Left lung (tissue), 4 donors: ENCODE measurements at regions not wholly inside any gene's neighbourhood (a gene's known extent, or its start where the extent isn't known, plus 50 kb on each side); places are given as distances from the start of the nearest gene placed in this dataset.

ENCODE experiments used
- ATAC-seq: fragments of 200-7000 bp; cut with Tn5 transposase; one replicate; pipeline ENCODE4 v1.9.1; 2020; ENCODE audit warnings: moderate library complexity
- DNase-seq, 4 donors: peaks; one replicate each; pipeline ENCODE4 v3.0.0-alpha.2; 2013 to 2020
- H3K27ac ChIP-seq, 2 donors: fragments of 200-600 bp; sonication (generic) in 1 of 2; one replicate each; pipeline versions ENCODE4 v1.5.0 to v1.8.0; 2020 to 2021
- H3K27me3 ChIP-seq, 2 donors: fragments of 200-600 bp; sonication (generic) in 1 of 2; one replicate each; pipeline versions ENCODE4 v1.5.0 to v1.8.0; 2020 to 2021
- H3K36me3 ChIP-seq, 2 donors: fragments of 200-600 bp; sonication (generic) in 1 of 2; one replicate each; pipeline versions ENCODE4 v1.5.0 to v1.8.0; 2020 to 2021
- H3K4me1 ChIP-seq, 2 donors: fragments of 200-600 bp; one replicate each; pipeline ENCODE4 v1.8.0; 2021
- H3K4me3 ChIP-seq, 2 donors: fragments of 200-600 bp; sonication (generic) in 1 of 2; one replicate each; pipeline versions ENCODE4 v1.5.0 to v1.8.0; 2020 to 2021; ENCODE audit warnings: mild to moderate bottlenecking in 1 of 2
- H3K9me3 ChIP-seq, 2 donors: fragments of 200-600 bp; sonication (generic) in 1 of 2; one replicate each; pipeline versions ENCODE4 v1.5.0 to v1.8.0; 2020 to 2021
- intact Hi-C, 2 donors: fragments of 100-400 bp; cut with DNase I; formaldehyde crosslinking; loops; one replicate each; pipeline versions ENCODE4 v1.11.2 to v1.14.2; 2022
- TF ChIP-seq, protein P1 (sequence below), 2 donors: fragments of 200-600 bp; sonication (generic) in 1 of 2; IDR thresholded peaks; one replicate each; pipeline versions ENCODE4 v1.5.0 to v1.8.0; 2021; ENCODE audit warnings: antibody characterized with exemption in 2 of 2
- donor health status: DM: no; HTN: yes; CAD: no.
- donor health status: DM: no; HTN: no; CAD: no.

DNA sequence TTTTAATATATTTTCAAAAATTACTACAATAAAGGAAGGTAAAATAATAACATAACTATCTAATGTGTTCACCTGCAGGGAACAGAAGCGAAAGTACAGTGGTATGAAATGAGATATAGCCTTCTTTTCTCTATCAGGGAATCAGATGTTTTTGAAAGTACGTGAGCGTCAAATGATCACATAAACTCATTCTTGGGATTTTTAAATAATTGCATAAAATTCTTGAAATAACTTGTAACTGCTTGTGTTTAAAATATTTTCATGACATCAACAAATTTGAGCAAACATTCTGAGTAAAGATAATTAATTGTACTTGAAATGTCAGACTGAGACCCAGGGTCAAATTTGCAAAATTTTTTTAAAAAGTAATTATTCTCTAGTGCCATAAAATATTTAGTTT, 193.5 kb upstream of the NEIL3 start:
- Histone ChIP-seq H3K27me3 (no peaks in the 10 kb centered on the region), H3K4me1 (no peaks in the 10 kb centered on the region), H3K9me3 (peaks cover 0 to 12% of the 10 kb centered on the region in 2 donors), H3K36me3 (no peaks in the 10 kb centered on the region), H3K27ac (no peak overlapping the region), H3K4me3 (no peak overlapping the region)
- TF ChIP-seq, protein P1, sequence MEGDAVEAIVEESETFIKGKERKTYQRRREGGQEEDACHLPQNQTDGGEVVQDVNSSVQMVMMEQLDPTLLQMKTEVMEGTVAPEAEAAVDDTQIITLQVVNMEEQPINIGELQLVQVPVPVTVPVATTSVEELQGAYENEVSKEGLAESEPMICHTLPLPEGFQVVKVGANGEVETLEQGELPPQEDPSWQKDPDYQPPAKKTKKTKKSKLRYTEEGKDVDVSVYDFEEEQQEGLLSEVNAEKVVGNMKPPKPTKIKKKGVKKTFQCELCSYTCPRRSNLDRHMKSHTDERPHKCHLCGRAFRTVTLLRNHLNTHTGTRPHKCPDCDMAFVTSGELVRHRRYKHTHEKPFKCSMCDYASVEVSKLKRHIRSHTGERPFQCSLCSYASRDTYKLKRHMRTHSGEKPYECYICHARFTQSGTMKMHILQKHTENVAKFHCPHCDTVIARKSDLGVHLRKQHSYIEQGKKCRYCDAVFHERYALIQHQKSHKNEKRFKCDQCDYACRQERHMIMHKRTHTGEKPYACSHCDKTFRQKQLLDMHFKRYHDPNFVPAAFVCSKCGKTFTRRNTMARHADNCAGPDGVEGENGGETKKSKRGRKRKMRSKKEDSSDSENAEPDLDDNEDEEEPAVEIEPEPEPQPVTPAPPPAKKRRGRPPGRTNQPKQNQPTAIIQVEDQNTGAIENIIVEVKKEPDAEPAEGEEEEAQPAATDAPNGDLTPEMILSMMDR (IDR thresholded peaks at IDR 0.05) = no peak
- DNase-seq = no peak
- intact Hi-C loops = no loop called here
- no peak for ATAC-seq

DNA sequence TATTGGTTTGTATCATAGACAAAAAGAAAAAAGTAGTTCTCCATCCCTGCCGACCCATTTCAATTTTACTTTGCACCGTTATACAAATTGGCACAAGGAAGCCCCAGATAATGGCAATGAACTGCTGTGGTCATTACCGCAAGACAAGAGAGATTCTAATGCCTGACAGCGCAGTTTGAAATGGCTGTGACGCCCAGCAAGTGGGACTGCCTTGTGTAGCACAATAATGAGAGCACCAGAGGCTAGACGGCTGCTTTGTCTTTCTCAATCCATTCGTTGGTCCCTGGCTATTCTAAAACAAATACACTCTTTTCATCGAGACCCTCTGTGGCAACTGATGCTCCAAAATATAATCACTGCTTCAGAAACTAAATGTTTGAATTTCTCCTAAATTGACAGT, 192.4 kb upstream of the NEIL3 start:
- peaks cover 0 to 11% of the 10 kb centered on the region in 2 donors for H3K9me3 ChIP-seq
- DNase-seq (no peak), ATAC-seq (no peak)
- H3K4me3 ChIP-seq = no peak overlapping the region
- no peaks in the 10 kb centered on the region for H3K27me3 ChIP-seq
- intact Hi-C loops = no loop called here
- H3K27ac ChIP-seq = no peak overlapping the region
- no peaks in the 10 kb centered on the region for H3K36me3 ChIP-seq
- TF ChIP-seq, protein P1 (IDR thresholded peaks at IDR 0.05) = no peak
- H3K4me1 ChIP-seq = no peaks in the 10 kb centered on the region

- Histone ChIP-seq H3K4me3 (no peak overlapping the region), H3K4me1 (no peaks in the 10 kb centered on the region), H3K27me3 (no peaks in the 10 kb centered on the region), H3K9me3 (peaks cover 0 to 11% of the 10 kb centered on the region in 2 donors), H3K36me3 (no peaks in the 10 kb centered on the region), H3K27ac (no peak overlapping the region)
- intact Hi-C loops = no loop called here
- DNase-seq (peak in 2 of 4 donors; percentile 53 to 70), ATAC-seq (peak; percentile 47)
- TF ChIP-seq, protein P1 (IDR thresholded peaks at IDR 0.05) = no peak
Measured at GRCh38 chr4:177118596-177118995, 191.1 kb upstream of the NEIL3 start.

DNA sequence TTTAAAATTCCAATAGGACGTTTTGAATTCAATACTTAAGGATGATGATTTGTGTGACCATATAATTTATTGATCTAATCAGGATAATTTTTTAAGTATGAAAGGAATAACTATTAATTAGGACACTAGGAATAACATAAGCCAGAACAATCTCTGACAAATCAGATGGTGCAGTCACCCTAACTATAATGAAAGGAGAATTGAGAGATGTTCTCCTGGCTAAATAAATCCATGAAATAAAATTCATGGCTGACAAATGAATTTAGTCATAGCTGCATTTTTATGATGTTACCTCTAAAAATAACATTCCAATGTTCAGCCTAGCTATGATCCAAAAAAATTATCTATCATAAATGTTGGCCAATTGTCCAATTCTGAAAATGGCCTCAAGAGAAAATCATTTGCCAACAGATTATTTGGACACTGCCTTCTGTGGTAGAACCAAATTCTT, 190.6 kb upstream of the NEIL3 start:
- no peaks in the 10 kb centered on the region for H3K4me1 ChIP-seq
- ATAC-seq = no peak
- intact Hi-C loops = no loop called here

GRCh38 chr4:177119691-177120090, 190.0 kb upstream of the NEIL3 start:
- Histone ChIP-seq H3K27me3 (no peaks in the 10 kb centered on the region), H3K4me3 (no peak overlapping the region), H3K9me3 (peaks cover 0 to 11% of the 10 kb centered on the region in 2 donors), H3K4me1 (no peaks in the 10 kb centered on the region), H3K36me3 (no peaks in the 10 kb centered on the region), H3K27ac (no peak overlapping the region)
- ATAC-seq = no peak
- DNase-seq = no peak
- TF ChIP-seq, protein P1 (IDR thresholded peaks at IDR 0.05) = no peak
- intact Hi-C loops = no loop called here

More for the DNA sequence above, 190.6 kb upstream of the NEIL3 start:
- no peak for DNase-seq
- TF ChIP-seq, protein P1 (IDR thresholded peaks at IDR 0.05) = no peak
- Histone ChIP-seq H3K36me3 (no peaks in the 10 kb centered on the region), H3K27me3 (no peaks in the 10 kb centered on the region), H3K4me3 (no peak overlapping the region), H3K27ac (no peak overlapping the region), H3K9me3 (peaks cover 0 to 11% of the 10 kb centered on the region in 2 donors)
